B cell (primary cell): ENCODE measurements at regions not wholly inside any gene's neighbourhood (a gene's known extent, or its start where the extent isn't known, plus 50 kb on each side); places are given as distances from the start of the nearest gene placed in this dataset.

Experiments
- EZH2 ChIP-seq: IDR thresholded peaks from 2 replicates; pipeline ENCODE4 v1.6.1; 2012; ENCODE audit warnings: borderline replicate concordance, low read depth, mild to moderate bottlenecking, moderate library complexity, low read length; ENCODE audit not compliant: insufficient read depth, poor library complexity, severe bottlenecking
- TF ChIP-seq, protein P1 (sequence below): fragments of 200-600 bp; IDR thresholded peaks from one replicate; pipeline ENCODE4 v1.8.0; 2022; ENCODE audit warnings: antibody characterized with exemption, mild to moderate bottlenecking

DNA sequence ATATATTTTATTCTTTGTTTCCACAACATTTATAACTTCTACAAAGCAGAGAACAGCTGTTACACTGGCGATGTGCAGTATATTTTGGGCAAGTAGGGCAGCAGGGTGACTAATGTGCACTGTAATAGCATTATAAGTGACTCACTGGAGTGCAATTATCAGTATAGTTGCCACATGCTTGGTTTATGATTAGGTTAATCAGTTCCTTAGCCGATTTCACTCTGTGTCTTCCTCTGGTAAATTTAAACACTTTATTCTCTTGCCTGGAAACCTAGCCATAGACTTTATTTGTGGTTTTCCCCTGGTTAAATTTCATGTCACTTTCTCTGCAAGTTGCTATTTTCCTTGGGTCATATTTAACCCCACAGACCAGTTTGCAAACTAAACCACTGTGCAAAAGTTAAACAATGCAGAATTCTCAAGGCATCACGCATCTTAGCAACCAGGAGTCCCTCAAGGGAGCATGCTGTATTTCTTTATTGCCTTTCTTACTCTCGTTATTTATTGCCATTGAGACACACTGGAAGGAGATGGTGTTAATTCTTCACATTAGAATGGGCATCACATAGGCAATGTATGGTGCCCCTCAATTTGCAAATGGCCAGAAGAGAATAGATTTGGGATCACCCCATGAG lies 690.2 kb upstream of the DPPA4 start:
- no peak for TF ChIP-seq EZH2
- TF ChIP-seq, protein P1, sequence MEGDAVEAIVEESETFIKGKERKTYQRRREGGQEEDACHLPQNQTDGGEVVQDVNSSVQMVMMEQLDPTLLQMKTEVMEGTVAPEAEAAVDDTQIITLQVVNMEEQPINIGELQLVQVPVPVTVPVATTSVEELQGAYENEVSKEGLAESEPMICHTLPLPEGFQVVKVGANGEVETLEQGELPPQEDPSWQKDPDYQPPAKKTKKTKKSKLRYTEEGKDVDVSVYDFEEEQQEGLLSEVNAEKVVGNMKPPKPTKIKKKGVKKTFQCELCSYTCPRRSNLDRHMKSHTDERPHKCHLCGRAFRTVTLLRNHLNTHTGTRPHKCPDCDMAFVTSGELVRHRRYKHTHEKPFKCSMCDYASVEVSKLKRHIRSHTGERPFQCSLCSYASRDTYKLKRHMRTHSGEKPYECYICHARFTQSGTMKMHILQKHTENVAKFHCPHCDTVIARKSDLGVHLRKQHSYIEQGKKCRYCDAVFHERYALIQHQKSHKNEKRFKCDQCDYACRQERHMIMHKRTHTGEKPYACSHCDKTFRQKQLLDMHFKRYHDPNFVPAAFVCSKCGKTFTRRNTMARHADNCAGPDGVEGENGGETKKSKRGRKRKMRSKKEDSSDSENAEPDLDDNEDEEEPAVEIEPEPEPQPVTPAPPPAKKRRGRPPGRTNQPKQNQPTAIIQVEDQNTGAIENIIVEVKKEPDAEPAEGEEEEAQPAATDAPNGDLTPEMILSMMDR: no peak
